ENCODE measurements at regions not wholly inside any gene's neighbourhood (a gene's known extent, or its start where the extent isn't known, plus 50 kb on each side); places are given as distances from the start of the nearest gene placed in this dataset.

- TF ChIP-seq EGR1 (IDR thresholded peaks at IDR 0.05), result no peak
- TF ChIP-seq RAD21 (IDR thresholded peaks at IDR 0.05; ENCODE audit: low read depth), result no peak
- no peak for TF ChIP-seq REST (IDR thresholded peaks at IDR 0.05; ENCODE audit: low read depth)
- TF ChIP-seq TEAD4 (IDR thresholded peaks at IDR 0.05), result no peak
- no peak for TF ChIP-seq ZBTB7A (IDR thresholded peaks at IDR 0.05; ENCODE audit: low read depth)
- TF ChIP-seq TAF1 (IDR thresholded peaks at IDR 0.05; ENCODE audit: low read depth), result no peak
- TF ChIP-seq TCF12 (IDR thresholded peaks at IDR 0.05; ENCODE audit: low read depth), result no peak
- TF ChIP-seq CREB1 (IDR thresholded peaks at IDR 0.05; ENCODE audit: low read depth), result no peak
- TF ChIP-seq YY1 (IDR thresholded peaks at IDR 0.05; ENCODE audit: low read depth), result no peak
- TF ChIP-seq EP300 (IDR thresholded peaks at IDR 0.05; ENCODE audit: borderline replicate concordance), result no peak
- no peak for TF ChIP-seq FOXM1 (IDR thresholded peaks at IDR 0.05; ENCODE audit: borderline replicate concordance, low read depth)
- TF ChIP-seq USF1 (IDR thresholded peaks at IDR 0.05), result no peak
- TF ChIP-seq NFIC (IDR thresholded peaks at IDR 0.05), result no peak
- TF ChIP-seq MAX (IDR thresholded peaks at IDR 0.05), result no peak
- no peak for TF ChIP-seq CEBPB (IDR thresholded peaks at IDR 0.05)
These were observed 375.9 kb upstream of the SOX5 start for GRCh38 chr12:24325331-24325730.

GRCh38 chr12:24307716-24308335, 358.4 kb upstream of the SOX5 start:
- TF ChIP-seq NFIC (IDR thresholded peaks at IDR 0.05) (no peak), EGR1 (IDR thresholded peaks at IDR 0.05) (no peak), ZBTB7A (IDR thresholded peaks at IDR 0.05; ENCODE audit: low read depth) (no peak), RAD21 (IDR thresholded peaks at IDR 0.05; ENCODE audit: low read depth) (no peak), USF1 (IDR thresholded peaks at IDR 0.05) (no peak), FOXM1 (IDR thresholded peaks at IDR 0.05; ENCODE audit: borderline replicate concordance, low read depth) (no peak), TCF12 (IDR thresholded peaks at IDR 0.05; ENCODE audit: low read depth) (no peak), CEBPB (IDR thresholded peaks at IDR 0.05) (no peak), EP300 (IDR thresholded peaks at IDR 0.05; ENCODE audit: borderline replicate concordance) (no peak), TEAD4 (IDR thresholded peaks at IDR 0.05) (no peak), YY1 (IDR thresholded peaks at IDR 0.05; ENCODE audit: low read depth) (no peak), MAX (IDR thresholded peaks at IDR 0.05) (no peak), CREB1 (IDR thresholded peaks at IDR 0.05; ENCODE audit: low read depth) (no peak), REST (IDR thresholded peaks at IDR 0.05; ENCODE audit: low read depth) (no peak), TAF1 (IDR thresholded peaks at IDR 0.05; ENCODE audit: low read depth) (no peak)

- no peak for TF ChIP-seq REST (IDR thresholded peaks at IDR 0.05; ENCODE audit: low read depth)
- TF ChIP-seq CREB1 (IDR thresholded peaks at IDR 0.05; ENCODE audit: low read depth), result no peak
- TF ChIP-seq TCF12 (IDR thresholded peaks at IDR 0.05; ENCODE audit: low read depth), result no peak
- TF ChIP-seq EP300 (IDR thresholded peaks at IDR 0.05; ENCODE audit: borderline replicate concordance), result no peak
- no peak for TF ChIP-seq TEAD4 (IDR thresholded peaks at IDR 0.05)
- no peak for TF ChIP-seq TAF1 (IDR thresholded peaks at IDR 0.05; ENCODE audit: low read depth)
- no peak for TF ChIP-seq ZBTB7A (IDR thresholded peaks at IDR 0.05; ENCODE audit: low read depth)
- TF ChIP-seq USF1 (IDR thresholded peaks at IDR 0.05), result no peak
- no peak for TF ChIP-seq CEBPB (IDR thresholded peaks at IDR 0.05)
- no peak for TF ChIP-seq FOXM1 (IDR thresholded peaks at IDR 0.05; ENCODE audit: borderline replicate concordance, low read depth)
These were observed 357.7 kb upstream of the SOX5 start for GRCh38 chr12:24307153-24307552.

- no peak for TF ChIP-seq USF1 (IDR thresholded peaks at IDR 0.05)
- TF ChIP-seq CEBPB (IDR thresholded peaks at IDR 0.05), result no peak
- TF ChIP-seq REST (IDR thresholded peaks at IDR 0.05; ENCODE audit: low read depth), result no peak
- no peak for TF ChIP-seq TAF1 (IDR thresholded peaks at IDR 0.05; ENCODE audit: low read depth)
- TF ChIP-seq FOXM1 (IDR thresholded peaks at IDR 0.05; ENCODE audit: borderline replicate concordance, low read depth), result no peak
- TF ChIP-seq ZBTB7A (IDR thresholded peaks at IDR 0.05; ENCODE audit: low read depth), result no peak
- TF ChIP-seq TCF12 (IDR thresholded peaks at IDR 0.05; ENCODE audit: low read depth), result no peak
- no peak for TF ChIP-seq EP300 (IDR thresholded peaks at IDR 0.05; ENCODE audit: borderline replicate concordance)
- TF ChIP-seq RAD21 (IDR thresholded peaks at IDR 0.05; ENCODE audit: low read depth), result no peak
- no peak for TF ChIP-seq YY1 (IDR thresholded peaks at IDR 0.05; ENCODE audit: low read depth)
- TF ChIP-seq CREB1 (IDR thresholded peaks at IDR 0.05; ENCODE audit: low read depth), result no peak
These were observed 356.5 kb upstream of the SOX5 start for GRCh38 chr12:24306001-24306400.

Data from Ishikawa (cell line).